H9 (cell line): ENCODE measurements at regions not wholly inside any gene's neighbourhood (a gene's known extent, or its start where the extent isn't known, plus 50 kb on each side); places are given as distances from the start of the nearest gene placed in this dataset.

Experiments used
- DNase-seq: peaks from one replicate; pipeline ENCODE4 v3.0.0-alpha.2; 2017
- H2AFZ ChIP-seq: one replicate; pipeline ENCODE4 v1.6.1; 2013; ENCODE audit warnings: mild to moderate bottlenecking, low read length, control low read depth, moderate library complexity
- H2AK5ac ChIP-seq: 2 replicates; pipeline ENCODE4 v1.6.1; 2013; ENCODE audit warnings: low read length, control low read depth, mixed read lengths; ENCODE audit not compliant: insufficient read length
- H2BK120ac ChIP-seq: one replicate; pipeline ENCODE4 v1.6.1; 2013; ENCODE audit warnings: low read depth, mild to moderate bottlenecking, low read length, control low read depth, inconsistent platforms; ENCODE audit not compliant: poor library complexity, severe bottlenecking
- H2BK12ac ChIP-seq: 2 replicates; pipeline ENCODE4 v1.6.1; 2013; ENCODE audit warnings: low read length, control low read depth, mixed read lengths, low read depth; ENCODE audit not compliant: insufficient read length
- H2BK15ac ChIP-seq: 2 replicates; pipeline ENCODE4 v1.6.1; 2013; ENCODE audit warnings: low read depth, low read length, control low read depth
- H2BK20ac ChIP-seq: one replicate; pipeline ENCODE4 v1.6.1; 2013; ENCODE audit warnings: low read depth, mild to moderate bottlenecking, low read length, control low read depth, inconsistent platforms; ENCODE audit not compliant: poor library complexity, severe bottlenecking
- H2BK5ac ChIP-seq: 2 replicates; pipeline ENCODE4 v1.6.1; 2013; ENCODE audit warnings: low read length, control low read depth, mixed read lengths; ENCODE audit not compliant: insufficient read length
- H3K14ac ChIP-seq: 2 replicates; pipeline ENCODE4 v1.6.1; 2013; ENCODE audit warnings: low read length, control low read depth; ENCODE audit not compliant: insufficient read depth
- H3K18ac ChIP-seq: 2 replicates; pipeline ENCODE4 v1.6.1; 2013; ENCODE audit warnings: low read depth, mild to moderate bottlenecking, mixed read lengths, low read length, control low read depth; ENCODE audit not compliant: insufficient read length
- H3K23ac ChIP-seq: 2 replicates; pipeline ENCODE4 v1.6.1; 2013; ENCODE audit warnings: low read length, control low read depth, mixed read lengths, low read depth; ENCODE audit not compliant: insufficient read length
- H3K23me2 ChIP-seq: 2 replicates; pipeline ENCODE4 v1.6.1; 2013; ENCODE audit warnings: low read depth, mild to moderate bottlenecking, mixed read lengths, low read length, control low read depth; ENCODE audit not compliant: insufficient read length, poor library complexity, severe bottlenecking
- H3K27ac ChIP-seq: 2 replicates; pipeline ENCODE4 v1.5.1; 2013; ENCODE audit warnings: low read length, control low read depth, mixed read lengths, low read depth; ENCODE audit not compliant: insufficient read length
- H3K27me3 ChIP-seq: 2 replicates; pipeline ENCODE4 v1.6.1; 2013; ENCODE audit warnings: low read length, control low read depth, inconsistent platforms; ENCODE audit not compliant: insufficient read depth
- H3K4ac ChIP-seq: 2 replicates; pipeline ENCODE4 v1.6.1; 2013; ENCODE audit warnings: low read depth, mild to moderate bottlenecking, control low read depth, inconsistent platforms, low read length, moderate library complexity
- H3K4me1 ChIP-seq: 2 replicates; pipeline ENCODE4 v1.6.1; 2013; ENCODE audit warnings: low read length, control low read depth, inconsistent platforms; ENCODE audit not compliant: insufficient read depth
- H3K4me2 ChIP-seq: 2 replicates; pipeline ENCODE4 v1.6.1; 2013; ENCODE audit warnings: low read length, control low read depth, mixed read lengths; ENCODE audit not compliant: insufficient read length, insufficient read depth
- H3K56ac ChIP-seq: 2 replicates; pipeline ENCODE4 v1.6.1; 2013; ENCODE audit warnings: low read depth, mild to moderate bottlenecking, mixed read lengths, low read length, control low read depth; ENCODE audit not compliant: insufficient read length
- H3K79me1 ChIP-seq: 2 replicates; pipeline ENCODE4 v1.6.1; 2013; ENCODE audit warnings: low read depth, mild to moderate bottlenecking, moderate library complexity, low read length, control low read depth, inconsistent platforms; ENCODE audit not compliant: insufficient read depth, poor library complexity, severe bottlenecking
- H3K79me2 ChIP-seq: 2 replicates; pipeline ENCODE4 v1.6.1; 2013; ENCODE audit warnings: low read length, control low read depth, inconsistent platforms; ENCODE audit not compliant: insufficient read depth
- H3K9ac ChIP-seq: 2 replicates; pipeline ENCODE4 v1.6.1; 2013; ENCODE audit warnings: low read length, control low read depth, mixed read lengths; ENCODE audit not compliant: insufficient read length; ENCODE audit errors: extremely low read depth
- H3K9me3 ChIP-seq: one replicate; pipeline ENCODE4 v1.6.1; 2013; ENCODE audit warnings: low read depth, low read length, inconsistent platforms; ENCODE audit not compliant: control insufficient read depth
- H3T11ph ChIP-seq: one replicate; pipeline ENCODE4 v1.6.1; 2013; ENCODE audit warnings: mild to moderate bottlenecking, low read length, control low read depth, inconsistent platforms
- H4K20me1 ChIP-seq: one replicate; pipeline ENCODE4 v1.6.1; 2013; ENCODE audit not compliant: control insufficient read depth, insufficient read length, insufficient read depth
- H4K5ac ChIP-seq: 2 replicates; pipeline ENCODE4 v1.6.1; 2013; ENCODE audit warnings: low read depth, mild to moderate bottlenecking, mixed read lengths, low read length, control low read depth; ENCODE audit not compliant: insufficient read length
- H4K8ac ChIP-seq: replicated peaks from 2 replicates; pipeline ENCODE4 v1.6.1; 2013; ENCODE audit warnings: low read length, control low read depth, mixed read lengths, low read depth; ENCODE audit not compliant: insufficient read length
- H4K91ac ChIP-seq: 2 replicates; pipeline ENCODE4 v1.6.1; 2013; ENCODE audit warnings: low read depth, mild to moderate bottlenecking, moderate library complexity, mixed read lengths, low read length, control low read depth; ENCODE audit not compliant: insufficient read length
- H3K27ac Mint-ChIP-seq, 3 experiments: 2 replicates in 2 of 3; 3 replicates in 1 of 3; pipeline ENCODE4 v1.8.0; 2020 to 2021; ENCODE audit warnings: mixed read lengths in 3 of 3, mild to moderate bottlenecking in 1 of 3, moderate library complexity in 1 of 3
- H3K27me3 Mint-ChIP-seq: 2 replicates; pipeline ENCODE4 v1.8.0; 2021; ENCODE audit warnings: low read depth, mild to moderate bottlenecking, moderate library complexity, mixed read lengths
- H3K36me3 Mint-ChIP-seq, 3 experiments: 2 replicates in 2 of 3; 3 replicates in 1 of 3; pipeline ENCODE4 v1.8.0; 2020 to 2021; ENCODE audit warnings: low read depth in 3 of 3, mixed read lengths in 3 of 3; ENCODE audit not compliant: insufficient read depth in 1 of 3
- H3K4me1 Mint-ChIP-seq, 2 experiments: 2 replicates each; pipeline ENCODE4 v1.8.0; 2020; ENCODE audit warnings: mixed read lengths in 2 of 2
- H3K4me3 Mint-ChIP-seq, 2 experiments: 2 replicates in 1 of 2; 3 replicates in 1 of 2; pipeline ENCODE4 v1.8.0; 2020 to 2021; ENCODE audit warnings: mild to moderate bottlenecking in 2 of 2, mixed read lengths in 2 of 2, moderate library complexity in 1 of 2
- H3K9me3 Mint-ChIP-seq, 2 experiments: 2 replicates in 1 of 2; 3 replicates in 1 of 2; pipeline ENCODE4 v1.8.0; 2020; ENCODE audit warnings: mild to moderate bottlenecking in 2 of 2, mixed read lengths in 2 of 2, moderate library complexity in 1 of 2
- WGBS: extraction: QIAGEN DNeasy Blood & Tissue Kit; methylation state at CpG from one replicate; pipeline ENCODE4 v1.1.7; 2013; ENCODE audit warnings: missing lambda C conversion rate, low lambda C conversion rate, mixed read lengths; ENCODE audit not compliant: insufficient read length; ENCODE audit errors: extremely low coverage; 5-methylcytosine and 5-hydroxymethylcytosine counted together
- TF ChIP-seq, protein P1 (sequence below): fragments of 200-600 bp; sonication (generic); conservative IDR thresholded peaks from 3 replicates; pipeline ENCODE4 v1.8.0; 2021; ENCODE audit warnings: antibody characterized with exemption, mild to moderate bottlenecking

DNA sequence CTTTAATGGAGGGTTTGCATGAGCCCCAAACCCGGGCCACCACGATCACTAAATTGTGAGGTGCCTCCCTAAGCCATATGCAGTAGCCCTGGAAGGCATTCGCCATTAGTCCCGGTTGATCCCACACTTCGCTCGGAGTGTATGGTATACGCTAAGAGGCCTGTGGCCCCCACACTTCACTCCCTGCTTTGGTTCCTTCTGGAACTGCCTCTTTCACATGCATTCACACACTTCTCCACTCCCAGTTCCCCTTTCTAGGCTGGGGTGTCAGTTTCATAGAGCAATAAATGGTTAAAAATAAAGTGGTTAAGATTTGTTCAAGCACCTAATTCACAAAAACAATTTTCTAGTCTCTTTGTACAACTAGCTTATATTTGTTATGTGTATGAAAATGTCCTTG lies 212.1 kb upstream of the KCND2 start:
- no peak overlapping the region for H2BK120ac ChIP-seq
- no peak overlapping the region for H2AFZ ChIP-seq
- no peak overlapping the region for H2BK12ac ChIP-seq
- no CpG with 5 or more reads among the region's 7 CpGs for WGBS
- no peak for DNase-seq
- H2AK5ac ChIP-seq, result no peak overlapping the region
- Mint-ChIP-seq H3K36me3 (no peaks in the 10 kb centered on the region; a peak in 1 of 7 replicates), H3K27ac (no peak overlapping the region), H3K4me1 (peaks cover 0 to 3% of the 10 kb centered on the region in 2 experiments; a peak in 3 of 4 replicates), H3K9me3 (no peaks in the 10 kb centered on the region), H3K27me3 (no peaks in the 10 kb centered on the region), H3K4me3 (no peak overlapping the region)
- H3K9me3 ChIP-seq, result no peaks in the 10 kb centered on the region
- no peak overlapping the region for H3K4me2 ChIP-seq
- H4K8ac ChIP-seq, result no peak overlapping the region
- no peak overlapping the region for H4K5ac ChIP-seq
- no peak overlapping the region for H3K18ac ChIP-seq
- H2BK5ac ChIP-seq, result no peak overlapping the region
- H3K27ac ChIP-seq, result no peak overlapping the region
- H3K27me3 ChIP-seq, result no peaks in the 10 kb centered on the region
- H3K79me1 ChIP-seq, result no peaks in the 10 kb centered on the region
- H3K4me1 ChIP-seq, result no peaks in the 10 kb centered on the region
- no peak overlapping the region for H3K9ac ChIP-seq
- H3K4ac ChIP-seq, result no peak overlapping the region
- TF ChIP-seq, protein P1, sequence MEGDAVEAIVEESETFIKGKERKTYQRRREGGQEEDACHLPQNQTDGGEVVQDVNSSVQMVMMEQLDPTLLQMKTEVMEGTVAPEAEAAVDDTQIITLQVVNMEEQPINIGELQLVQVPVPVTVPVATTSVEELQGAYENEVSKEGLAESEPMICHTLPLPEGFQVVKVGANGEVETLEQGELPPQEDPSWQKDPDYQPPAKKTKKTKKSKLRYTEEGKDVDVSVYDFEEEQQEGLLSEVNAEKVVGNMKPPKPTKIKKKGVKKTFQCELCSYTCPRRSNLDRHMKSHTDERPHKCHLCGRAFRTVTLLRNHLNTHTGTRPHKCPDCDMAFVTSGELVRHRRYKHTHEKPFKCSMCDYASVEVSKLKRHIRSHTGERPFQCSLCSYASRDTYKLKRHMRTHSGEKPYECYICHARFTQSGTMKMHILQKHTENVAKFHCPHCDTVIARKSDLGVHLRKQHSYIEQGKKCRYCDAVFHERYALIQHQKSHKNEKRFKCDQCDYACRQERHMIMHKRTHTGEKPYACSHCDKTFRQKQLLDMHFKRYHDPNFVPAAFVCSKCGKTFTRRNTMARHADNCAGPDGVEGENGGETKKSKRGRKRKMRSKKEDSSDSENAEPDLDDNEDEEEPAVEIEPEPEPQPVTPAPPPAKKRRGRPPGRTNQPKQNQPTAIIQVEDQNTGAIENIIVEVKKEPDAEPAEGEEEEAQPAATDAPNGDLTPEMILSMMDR, result no peak
- no peaks in the 10 kb centered on the region for H3K79me2 ChIP-seq
- no peaks in the 10 kb centered on the region for H4K20me1 ChIP-seq
- H3T11ph ChIP-seq, result no peak overlapping the region
- H2BK15ac ChIP-seq, result no peak overlapping the region
- no peak overlapping the region for H3K56ac ChIP-seq
- no peak overlapping the region for H3K23ac ChIP-seq
- no peak overlapping the region for H2BK20ac ChIP-seq
- H3K23me2 ChIP-seq, result no peaks in the 10 kb centered on the region
- H3K14ac ChIP-seq, result no peak overlapping the region
- no peak overlapping the region for H4K91ac ChIP-seq
